Fibroblast of pulmonary artery (primary cell): ENCODE measurements at regions not wholly inside any gene's neighbourhood (a gene's known extent, or its start where the extent isn't known, plus 50 kb on each side); places are given as distances from the start of the nearest gene placed in this dataset.

Experiments
- DNase-seq: peaks from one replicate; pipeline ENCODE4 v3.0.0-alpha.2; 2010; ENCODE audit warnings: low read depth
- H3K4me3 ChIP-seq: replicated peaks from 2 replicates; pipeline ENCODE4 v1.5.1; 2011; ENCODE audit warnings: low read depth, mild to moderate bottlenecking, control low read depth, low read length, moderate library complexity
- CTCF ChIP-seq: IDR thresholded peaks from 2 replicates; pipeline ENCODE4 v1.5.1; 2011; ENCODE audit warnings: mild to moderate bottlenecking, control low read depth, low read length, inconsistent platforms; ENCODE audit errors: missing control alignments

GRCh38 chr14:48954446-48954845 is 631.7 kb downstream of the RPS29 start:
- DNase-seq, result no peak
- TF ChIP-seq CTCF, result no peak
- H3K4me3 ChIP-seq, result no peak overlapping the region

- no peak for TF ChIP-seq CTCF
- no peak overlapping the region for H3K4me3 ChIP-seq
- DNase-seq, result no peak
Measured at GRCh38 chr14:48944809-48945208, 641.4 kb downstream of the RPS29 start.

GRCh38 chr14:48943913-48944312 is 642.3 kb downstream of the RPS29 start:
- no peak for DNase-seq
- TF ChIP-seq CTCF, result no peak
- H3K4me3 ChIP-seq, result no peak overlapping the region

GRCh38 chr14:48937541-48938195 is 648.5 kb downstream of the RPS29 start:
- peak; percentile 16 for DNase-seq
- H3K4me3 ChIP-seq, result no peak overlapping the region

GRCh38 chr14:48936849-48937248 is 649.3 kb downstream of the RPS29 start:
- DNase-seq, result no peak
- no peak overlapping the region for H3K4me3 ChIP-seq
- no peak for TF ChIP-seq CTCF

More at GRCh38 chr14:48937541-48938195, 648.5 kb downstream of the RPS29 start:
- TF ChIP-seq CTCF, result no peak

- no peak for TF ChIP-seq CTCF
- no peak overlapping the region for H3K4me3 ChIP-seq
- DNase-seq, result peak; percentile 32
Measured at GRCh38 chr14:48936362-48936761, 649.8 kb downstream of the RPS29 start.

GRCh38 chr14:48925184-48925583 is 661.0 kb downstream of the RPS29 start:
- no peak for TF ChIP-seq CTCF
- DNase-seq, result no peak
- H3K4me3 ChIP-seq, result no peak overlapping the region
